Neural cell (in vitro differentiated cells): ENCODE measurements at regions not wholly inside any gene's neighbourhood (a gene's known extent, or its start where the extent isn't known, plus 50 kb on each side); places are given as distances from the start of the nearest gene placed in this dataset.

Experiments
- H2AFZ ChIP-seq: fragments of 200-600, 300-800 bp; sonication (generic), shearing (Covaris generic); 2 replicates; pipeline ENCODE4 v1.6.0; 2014; ENCODE audit warnings: low read depth, mild to moderate bottlenecking, antibody characterized with exemption, low read length, moderate library complexity
- H3F3A ChIP-seq: fragments of 200-600 bp; shearing (Covaris generic); 2 replicates; pipeline ENCODE4 v1.6.1; 2016; ENCODE audit warnings: mild to moderate bottlenecking, moderate library complexity, mixed read lengths, antibody characterized with exemption, low read length; ENCODE audit not compliant: insufficient read depth, poor library complexity, severe bottlenecking
- H3K27ac ChIP-seq: fragments of 200-600, 300-800 bp; sonication (generic), shearing (Covaris generic); 2 replicates; pipeline ENCODE4 v1.5.1; 2014; ENCODE audit warnings: mild to moderate bottlenecking, low read length, moderate library complexity
- H3K27me3 ChIP-seq: fragments of 300-800, 200-600 bp; sonication (generic), shearing (Covaris generic); 2 replicates; pipeline ENCODE4 v1.6.0; 2014; ENCODE audit warnings: mild to moderate bottlenecking, low read depth, low read length, moderate library complexity; ENCODE audit not compliant: insufficient read depth
- H3K36me3 ChIP-seq: fragments of 300-800, 200-600 bp; sonication (generic), shearing (Covaris generic); 2 replicates; pipeline ENCODE4 v1.5.1; 2014; ENCODE audit warnings: mild to moderate bottlenecking, antibody characterized with exemption, low read length, moderate library complexity; ENCODE audit not compliant: insufficient read depth
- H3K4me2 ChIP-seq: fragments of 300-800, 200-600 bp; sonication (generic), shearing (Covaris generic); 2 replicates; pipeline ENCODE4 v1.6.0; 2014; ENCODE audit warnings: mild to moderate bottlenecking, low read length
- H3K4me3 ChIP-seq: fragments of 300-800, 200-600 bp; sonication (generic), shearing (Covaris generic); 2 replicates; pipeline ENCODE4 v1.5.1; 2014; ENCODE audit warnings: mild to moderate bottlenecking, low read length, moderate library complexity
- H3K79me2 ChIP-seq: fragments of 200-600 bp; shearing (Covaris generic); replicated peaks from 2 replicates; pipeline ENCODE4 v1.6.0; 2014; ENCODE audit warnings: mild to moderate bottlenecking, low read length, moderate library complexity; ENCODE audit not compliant: insufficient read depth
- H3K9ac ChIP-seq: fragments of 300-800, 200-600 bp; sonication (generic), shearing (Covaris generic); 2 replicates; pipeline ENCODE4 v1.6.1; 2016; ENCODE audit warnings: mild to moderate bottlenecking, low read length, mixed read lengths
- H3K9me2 ChIP-seq: fragments of 200-600 bp; shearing (Covaris generic); 2 replicates; pipeline ENCODE4 v1.6.1; 2016; ENCODE audit warnings: mild to moderate bottlenecking, low read length, mixed read lengths; ENCODE audit not compliant: insufficient read depth
- H3K9me3 ChIP-seq: fragments of 200-600, 300-800 bp; sonication (generic), shearing (Covaris generic); 2 replicates; pipeline ENCODE4 v1.6.1; 2016; ENCODE audit warnings: mild to moderate bottlenecking, mixed run types, low read length, moderate library complexity, mixed read lengths
- H4K20me1 ChIP-seq: fragments of 200-600 bp; shearing (Covaris generic); 2 replicates; pipeline ENCODE4 v1.6.1; 2016; ENCODE audit warnings: mild to moderate bottlenecking, mixed run types; ENCODE audit not compliant: insufficient read depth
- CTCF ChIP-seq: fragments of 450-650 bp; IDR thresholded peaks from 2 replicates; pipeline ENCODE4 v1.5.1; 2014; ENCODE audit warnings: antibody characterized with exemption, mild to moderate bottlenecking, moderate library complexity; ENCODE audit not compliant: poor library complexity, severe bottlenecking
- EP300 ChIP-seq: fragments of 450-650 bp; conservative IDR thresholded peaks from 2 replicates; pipeline ENCODE4 v1.6.1; 2014; ENCODE audit warnings: antibody characterized with exemption, mild to moderate bottlenecking, moderate library complexity; ENCODE audit not compliant: poor library complexity, severe bottlenecking
- EZH2 ChIP-seq: fragments of 200-600, 300-800 bp; shearing (Covaris generic), sonication (generic); IDR thresholded peaks from 2 replicates; pipeline ENCODE4 v1.6.1; 2014; ENCODE audit warnings: antibody characterized with exemption, low read length, borderline replicate concordance, mild to moderate bottlenecking; ENCODE audit not compliant: insufficient read depth, poor library complexity, severe bottlenecking
- MXI1 ChIP-seq: fragments of 450-650 bp; conservative IDR thresholded peaks from 2 replicates; pipeline ENCODE4 v1.6.1; 2014; ENCODE audit warnings: antibody characterized with exemption, mild to moderate bottlenecking; ENCODE audit not compliant: poor library complexity, severe bottlenecking
- POLR2AphosphoS5 ChIP-seq: IDR thresholded peaks from 2 replicates; pipeline ENCODE4 v1.6.1; 2012
- RAD21 ChIP-seq: fragments of 450-650 bp; conservative IDR thresholded peaks from 2 replicates; pipeline ENCODE4 v1.6.1; 2014; ENCODE audit warnings: antibody characterized with exemption, mild to moderate bottlenecking, moderate library complexity
- REST ChIP-seq: IDR thresholded peaks from 2 replicates; pipeline ENCODE4 v1.6.1; 2012; ENCODE audit warnings: borderline replicate concordance
- SMC3 ChIP-seq: fragments of 450-650 bp; conservative IDR thresholded peaks from 2 replicates; pipeline ENCODE4 v1.6.1; 2014; ENCODE audit warnings: antibody characterized with exemption, mild to moderate bottlenecking, moderate library complexity; ENCODE audit not compliant: poor library complexity
- TAF1 ChIP-seq: IDR thresholded peaks from 2 replicates; pipeline ENCODE4 v1.6.1; 2012; ENCODE audit warnings: low read depth

GRCh38 chr5:18395126-18396110 lies 761.2 kb downstream of the TAF11L14 start:
- no peaks in the 10 kb centered on the region for H3K9me2 ChIP-seq
- no peaks in the 10 kb centered on the region for H3K79me2 ChIP-seq
- no peaks in the 10 kb centered on the region for H3F3A ChIP-seq
- H3K4me2 ChIP-seq: no peak overlapping the region
- no peak overlapping the region for H3K9ac ChIP-seq
- no peaks in the 10 kb centered on the region for H3K9me3 ChIP-seq
- H2AFZ ChIP-seq: no peak overlapping the region
- H4K20me1 ChIP-seq: no peaks in the 10 kb centered on the region
- no peaks in the 10 kb centered on the region for H3K36me3 ChIP-seq
- no peak overlapping the region for H3K27ac ChIP-seq
- H3K27me3 ChIP-seq: no peaks in the 10 kb centered on the region
- no peak overlapping the region for H3K4me3 ChIP-seq
- TF ChIP-seq TAF1 (no peak), REST (no peak)

- Histone ChIP-seq H3K79me2 (no peaks in the 10 kb centered on the region), H3K9ac (no peak overlapping the region), H3K4me3 (no peak overlapping the region), H3K27me3 (no peaks in the 10 kb centered on the region), H3K36me3 (no peaks in the 10 kb centered on the region), H3K9me3 (no peaks in the 10 kb centered on the region), H3K27ac (no peak overlapping the region), H3F3A (no peaks in the 10 kb centered on the region), H3K4me2 (no peak overlapping the region), H4K20me1 (no peaks in the 10 kb centered on the region), H3K9me2 (no peaks in the 10 kb centered on the region), H2AFZ (no peak overlapping the region)
- no peak for TF ChIP-seq RAD21
- TF ChIP-seq MXI1: no peak
- no peak for TF ChIP-seq CTCF
- no peak for TF ChIP-seq POLR2AphosphoS5
- no peak for TF ChIP-seq TAF1
- TF ChIP-seq EZH2: no peak
- TF ChIP-seq REST: no peak
- TF ChIP-seq EP300: no peak
- no peak for TF ChIP-seq SMC3
Observed at GRCh38 chr5:18397371-18397770, 763.1 kb downstream of the TAF11L14 start.
